Kidney (tissue), 13 donors: ENCODE measurements at regions not wholly inside any gene's neighbourhood (a gene's known extent, or its start where the extent isn't known, plus 50 kb on each side); places are given as distances from the start of the nearest gene placed in this dataset.

Source experiments
- DNase-seq, 5 donors: peaks; one replicate each; pipeline ENCODE4 v3.0.0-alpha.2; 2013 to 2020
- FAIRE-seq: peaks from 2 replicates; lab custom pipeline; 2012; peaks lifted over from hg19 to GRCh38; lab: Jason Lieb, UNC
- H3K27ac ChIP-seq, 2 donors: one replicate each; pipeline ENCODE4 v1.7.0; 2013; ENCODE audit warnings: low read depth in 2 of 2, low read length in 2 of 2, inconsistent platforms in 1 of 2
- H3K27me3 ChIP-seq: one replicate; pipeline ENCODE4 v1.7.1; 2013; ENCODE audit warnings: low read length, inconsistent platforms; ENCODE audit not compliant: control insufficient read depth, insufficient read depth
- H3K36me3 ChIP-seq, 3 donors: one replicate each; pipeline versions ENCODE4 v1.7.0 to v1.7.1; 2013; ENCODE audit warnings: low read length in 3 of 3, control low read depth in 1 of 3, inconsistent platforms in 1 of 3; ENCODE audit not compliant: insufficient read depth in 3 of 3, control insufficient read depth in 2 of 3
- H3K4me1 ChIP-seq, 3 donors: one replicate each; pipeline versions ENCODE4 v1.7.0 to v1.7.1; 2013; ENCODE audit warnings: low read length in 3 of 3, inconsistent platforms in 1 of 3, low read depth in 1 of 3; ENCODE audit not compliant: control insufficient read depth in 2 of 3, insufficient read depth in 2 of 3
- H3K4me3 ChIP-seq, 3 donors: one replicate each; pipeline versions ENCODE4 v1.7.0 to v1.8.1; 2013; ENCODE audit warnings: low read length in 3 of 3, control low read depth in 1 of 3, inconsistent platforms in 1 of 3
- H3K9ac ChIP-seq, 3 donors: one replicate each; pipeline versions ENCODE4 v1.7.0 to v1.7.1; 2013; ENCODE audit warnings: low read length in 3 of 3, control low read depth in 1 of 3, inconsistent platforms in 1 of 3
- H3K9me3 ChIP-seq, 3 donors: one replicate each; pipeline versions ENCODE4 v1.7.0 to v1.7.1; 2013; ENCODE audit warnings: low read length in 3 of 3, control low read depth in 1 of 3, inconsistent platforms in 1 of 3; ENCODE audit not compliant: control insufficient read depth in 2 of 3, insufficient read depth in 1 of 3
- CTCF ChIP-seq: IDR thresholded peaks from 3 replicates; pipeline ENCODE4 v1.5.1; 2012; ENCODE audit warnings: mild to moderate bottlenecking, moderate library complexity, borderline replicate concordance; ENCODE audit not compliant: insufficient read depth; ENCODE audit errors: extremely low read depth
- intact Hi-C: fragments of 100-400 bp; cut with DNase I; formaldehyde crosslinking; loops from one replicate; pipeline ENCODE4 v1.11.1; 2022
- donor health status: control.
- donor health status: control.
- donor health status: control.
- donor health status: control.
- donor health status: control.
- donor health status: DM: yes; HTN: yes; CAD: no.
- donor health status: Normal renal cell carcinoma (clear cell type).

- peaks cover 2 to 5% (median 3%) of the 10 kb centered on the region in 3 donors for H3K4me1 ChIP-seq
- FAIRE-seq (no peak), DNase-seq (no peak)
- intact Hi-C loops: no loop called here
- no peak for TF ChIP-seq CTCF
- no peak overlapping the region for H3K4me3 ChIP-seq
- no peak overlapping the region for H3K9ac ChIP-seq
- H3K36me3 ChIP-seq: no peaks in the 10 kb centered on the region
- no peaks in the 10 kb centered on the region for H3K9me3 ChIP-seq
- no peak overlapping the region for H3K27ac ChIP-seq
- H3K27me3 ChIP-seq: no peaks in the 10 kb centered on the region
These were observed 676.8 kb upstream of the RAB6C start for GRCh38 chr2:129302561-129303183.

- no peaks in the 10 kb centered on the region for H3K36me3 ChIP-seq
- FAIRE-seq: no peak
- no peaks in the 10 kb centered on the region for H3K9me3 ChIP-seq
- no peak overlapping the region for H3K9ac ChIP-seq
- H3K4me3 ChIP-seq: no peak overlapping the region
- no peaks in the 10 kb centered on the region for H3K27me3 ChIP-seq
- DNase-seq: no peak
- no peaks in the 10 kb centered on the region for H3K4me1 ChIP-seq
- no peak for TF ChIP-seq CTCF
- H3K27ac ChIP-seq: no peak overlapping the region
- intact Hi-C loops: no loop called here
These were observed 665.3 kb upstream of the RAB6C start for GRCh38 chr2:129314120-129314519.

- no peaks in the 10 kb centered on the region for H3K9me3 ChIP-seq
- no peaks in the 10 kb centered on the region for H3K4me1 ChIP-seq
- FAIRE-seq: no peak
- intact Hi-C loops: no loop called here
- no peaks in the 10 kb centered on the region for H3K36me3 ChIP-seq
- no peak overlapping the region for H3K4me3 ChIP-seq
- no peak for TF ChIP-seq CTCF
- H3K9ac ChIP-seq: no peak overlapping the region
- no peak overlapping the region for H3K27ac ChIP-seq
- DNase-seq: no peak
- H3K27me3 ChIP-seq: no peaks in the 10 kb centered on the region
These were observed 660.7 kb upstream of the RAB6C start for GRCh38 chr2:129318581-129319421.
